ENCODE measurements at regions not wholly inside any gene's neighbourhood (a gene's known extent, or its start where the extent isn't known, plus 50 kb on each side); places are given as distances from the start of the nearest gene placed in this dataset.

DNA sequence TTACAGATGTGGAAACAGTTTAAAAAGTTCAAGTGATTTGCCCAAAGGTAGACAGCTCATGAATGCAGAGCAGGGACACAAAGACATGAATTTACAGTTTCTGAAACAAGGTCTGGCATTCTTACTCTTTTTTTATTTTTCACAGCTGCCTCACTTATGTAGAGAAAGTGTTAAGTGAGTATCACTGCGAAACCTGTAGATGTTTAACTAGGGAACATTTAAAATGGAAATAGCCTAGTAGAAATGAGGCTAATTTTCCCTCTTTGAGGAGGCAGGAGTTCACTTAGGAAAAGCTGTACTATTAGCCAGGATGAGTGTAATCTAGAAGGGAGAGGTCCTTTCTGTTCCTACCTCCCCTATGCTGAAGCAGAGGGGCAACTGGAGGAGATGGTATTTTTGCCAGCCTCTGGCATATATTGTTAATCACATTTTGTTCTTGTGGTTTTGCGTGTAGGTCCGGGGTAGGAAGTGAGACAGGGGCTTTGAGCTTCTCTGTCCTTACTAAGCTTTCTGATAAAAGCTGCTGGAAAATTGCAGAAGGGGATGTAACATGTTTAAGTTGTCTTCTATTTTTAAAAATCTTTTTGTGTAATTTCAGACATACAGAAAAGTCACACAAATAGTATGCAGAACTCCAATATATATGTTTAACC is 492.8 kb upstream of the NR3C2 start:
- Histone ChIP-seq H3K9me3 (peaks cover 0 to 8% (median 0%) of the 10 kb centered on the region in 3 donors), H3K27me3 (no peaks in the 10 kb centered on the region), H3K4me1 (no peaks in the 10 kb centered on the region), H3K27ac (no peak overlapping the region), H3K4me3 (no peak overlapping the region), H3K36me3 (no peaks in the 10 kb centered on the region)
- WGBS, 2 donors, result 45 to 58% methylated on average over 3 of the region's 3 CpGs
- no peak for DNase-seq
- no peak for TF ChIP-seq POLR2A (IDR thresholded peaks at IDR 0.05)
- TF ChIP-seq, protein P1, sequence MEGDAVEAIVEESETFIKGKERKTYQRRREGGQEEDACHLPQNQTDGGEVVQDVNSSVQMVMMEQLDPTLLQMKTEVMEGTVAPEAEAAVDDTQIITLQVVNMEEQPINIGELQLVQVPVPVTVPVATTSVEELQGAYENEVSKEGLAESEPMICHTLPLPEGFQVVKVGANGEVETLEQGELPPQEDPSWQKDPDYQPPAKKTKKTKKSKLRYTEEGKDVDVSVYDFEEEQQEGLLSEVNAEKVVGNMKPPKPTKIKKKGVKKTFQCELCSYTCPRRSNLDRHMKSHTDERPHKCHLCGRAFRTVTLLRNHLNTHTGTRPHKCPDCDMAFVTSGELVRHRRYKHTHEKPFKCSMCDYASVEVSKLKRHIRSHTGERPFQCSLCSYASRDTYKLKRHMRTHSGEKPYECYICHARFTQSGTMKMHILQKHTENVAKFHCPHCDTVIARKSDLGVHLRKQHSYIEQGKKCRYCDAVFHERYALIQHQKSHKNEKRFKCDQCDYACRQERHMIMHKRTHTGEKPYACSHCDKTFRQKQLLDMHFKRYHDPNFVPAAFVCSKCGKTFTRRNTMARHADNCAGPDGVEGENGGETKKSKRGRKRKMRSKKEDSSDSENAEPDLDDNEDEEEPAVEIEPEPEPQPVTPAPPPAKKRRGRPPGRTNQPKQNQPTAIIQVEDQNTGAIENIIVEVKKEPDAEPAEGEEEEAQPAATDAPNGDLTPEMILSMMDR (IDR thresholded peaks at IDR 0.05), result no peak
- intact Hi-C loops (cut with DNase I), result no loop called here

DNA sequence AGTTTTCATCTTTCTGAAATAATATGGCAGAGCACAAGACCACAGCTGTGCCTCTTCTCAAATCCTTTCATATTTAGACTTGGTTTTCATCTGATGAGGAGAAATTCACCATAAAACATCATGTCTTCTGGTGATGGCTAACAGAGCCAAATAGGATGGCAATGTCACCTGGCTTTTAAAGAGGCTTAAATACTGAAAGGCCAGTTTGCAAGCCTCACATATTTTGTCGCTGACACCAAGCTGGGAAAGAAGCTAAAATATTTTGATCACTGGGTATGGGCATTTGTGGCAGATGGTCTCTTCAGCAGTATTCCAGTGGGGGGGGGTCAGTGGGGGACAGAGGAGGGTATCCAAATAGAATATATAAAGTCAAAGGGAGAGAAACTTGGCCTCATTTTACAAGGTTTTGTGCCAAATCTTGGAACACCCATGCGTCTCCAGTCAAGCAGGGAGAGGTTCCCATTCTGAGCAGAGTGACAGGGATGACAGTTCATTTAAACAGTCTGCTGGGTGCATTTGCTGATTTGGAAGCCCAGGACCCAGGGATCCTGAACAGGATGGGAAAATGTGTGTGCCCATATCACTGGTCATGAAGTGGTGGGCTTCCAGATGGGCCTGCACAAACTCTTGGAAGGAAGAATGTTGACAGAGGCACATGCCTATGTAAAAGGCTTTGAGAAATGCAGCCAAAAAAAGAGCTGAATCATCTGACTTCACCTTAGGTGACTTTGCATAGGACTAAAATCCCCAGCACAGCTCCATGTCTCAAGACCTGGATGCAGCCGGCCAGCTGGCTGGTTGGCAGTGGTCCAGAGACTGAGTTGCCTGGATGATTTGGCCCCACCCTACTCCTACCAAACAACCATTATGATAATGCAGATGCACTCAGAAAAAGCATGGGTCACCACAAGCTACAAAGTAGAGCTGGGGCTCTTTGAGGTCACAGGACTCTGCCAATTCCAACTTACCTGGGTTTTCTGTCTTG is 484.4 kb upstream of the NR3C2 start:
- peaks cover 0 to 12% (median 0%) of the 10 kb centered on the region in 3 donors for H3K4me1 ChIP-seq
- no peak overlapping the region for H3K4me3 ChIP-seq
- WGBS, 2 donors, result 48 to 53% methylated on average over 3 of the region's 3 CpGs
- H3K9me3 ChIP-seq, result peaks cover 0 to 8% (median 0%) of the 10 kb centered on the region in 3 donors
- no peaks in the 10 kb centered on the region for H3K36me3 ChIP-seq
- no peak overlapping the region for H3K27ac ChIP-seq
- TF ChIP-seq, protein P1 (IDR thresholded peaks at IDR 0.05), result no peak
- intact Hi-C loops (cut with DNase I), result no loop called here
- H3K27me3 ChIP-seq, result no peaks in the 10 kb centered on the region
- DNase-seq, result no peak

DNA sequence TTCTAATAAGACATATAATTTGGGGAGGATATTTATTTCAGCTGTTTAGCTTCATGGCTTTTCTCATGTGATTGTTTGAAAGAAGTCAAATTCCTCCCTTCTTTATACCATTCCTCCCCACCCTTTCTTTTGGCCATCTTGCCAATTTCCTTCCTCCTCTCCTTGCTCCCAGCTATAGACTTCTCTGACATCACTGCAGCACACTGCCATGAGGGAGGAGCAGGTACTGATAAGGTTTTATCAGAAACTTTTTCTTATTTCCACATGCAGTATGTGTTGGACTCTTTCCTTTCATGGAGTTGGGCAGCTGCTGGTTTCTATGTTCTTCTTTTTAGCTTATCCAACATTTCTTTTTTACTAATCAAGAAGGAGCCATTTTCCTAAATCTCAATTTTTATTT is 481.7 kb upstream of the NR3C2 start:
- Histone ChIP-seq H3K9me3 (no peaks in the 10 kb centered on the region), H3K36me3 (no peaks in the 10 kb centered on the region), H3K27ac (no peak overlapping the region), H3K4me3 (no peak overlapping the region), H3K27me3 (no peaks in the 10 kb centered on the region), H3K4me1 (peaks cover 0 to 12% (median 0%) of the 10 kb centered on the region in 3 donors)
- intact Hi-C loops (cut with DNase I), result no loop called here
- no peak for TF ChIP-seq POLR2A (IDR thresholded peaks at IDR 0.05)
- TF ChIP-seq, protein P1 (IDR thresholded peaks at IDR 0.05), result no peak
- no peak for DNase-seq

DNA sequence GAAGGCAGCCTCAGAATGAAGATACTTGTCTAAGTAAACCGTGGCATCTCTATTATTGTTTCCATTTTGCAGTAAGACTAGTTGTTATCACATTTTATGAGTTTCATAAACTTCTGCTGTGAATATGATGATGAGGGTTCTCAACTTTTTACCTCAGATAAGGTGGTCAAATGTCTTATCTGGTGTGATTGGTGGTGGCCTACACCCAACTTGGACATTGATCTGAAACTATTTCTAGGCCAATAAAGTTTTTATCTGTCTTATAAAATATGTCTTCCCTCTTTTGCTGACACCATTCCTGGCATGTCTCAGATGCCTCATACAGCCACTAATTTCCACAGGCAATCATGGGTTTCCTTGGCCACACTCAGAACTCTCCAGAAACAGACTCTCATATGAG is 480.3 kb upstream of the NR3C2 start:
- no peaks in the 10 kb centered on the region for H3K27me3 ChIP-seq
- no peak for DNase-seq
- H3K27ac ChIP-seq, result no peak overlapping the region
- 68 to 81% methylated on average over 1 of the region's 1 CpG for WGBS, 2 donors
- H3K9me3 ChIP-seq, result no peaks in the 10 kb centered on the region
- peaks cover 0 to 12% (median 0%) of the 10 kb centered on the region in 3 donors for H3K4me1 ChIP-seq
- H3K4me3 ChIP-seq, result no peak overlapping the region
- intact Hi-C loops (cut with DNase I), result no loop called here
- no peak for TF ChIP-seq POLR2A (IDR thresholded peaks at IDR 0.05)
- TF ChIP-seq, protein P1 (IDR thresholded peaks at IDR 0.05), result no peak
- H3K36me3 ChIP-seq, result no peaks in the 10 kb centered on the region

DNA sequence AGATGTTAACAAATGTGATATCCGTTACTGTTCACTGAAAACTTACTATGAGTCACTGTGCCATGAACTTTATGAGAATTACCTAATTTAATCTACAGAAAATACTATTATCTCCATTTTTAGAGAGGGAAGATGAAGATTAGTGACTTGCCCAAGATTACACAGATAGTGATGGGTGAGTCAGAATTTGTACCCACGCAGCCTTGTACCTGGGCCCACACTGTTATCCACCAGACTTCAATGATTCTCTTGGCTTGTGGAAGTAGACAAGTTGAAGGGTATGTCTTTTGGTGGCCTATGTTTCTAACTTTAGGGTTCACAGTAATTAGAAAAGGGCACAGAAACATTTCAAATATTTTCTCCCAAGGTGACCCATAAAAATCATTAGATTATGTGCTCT is 472.5 kb upstream of the NR3C2 start:
- intact Hi-C loops (cut with DNase I), result no loop called here
- DNase-seq, result no peak
- TF ChIP-seq, protein P1 (IDR thresholded peaks at IDR 0.05), result no peak
- no peak for TF ChIP-seq POLR2A (IDR thresholded peaks at IDR 0.05)
- H3K27ac ChIP-seq, result no peak overlapping the region
- no peaks in the 10 kb centered on the region for H3K9me3 ChIP-seq
- no peaks in the 10 kb centered on the region for H3K4me1 ChIP-seq
- WGBS, 2 donors, result 73 to 83% methylated on average over 2 of the region's 2 CpGs
- no peaks in the 10 kb centered on the region for H3K27me3 ChIP-seq
- no peak overlapping the region for H3K4me3 ChIP-seq
- H3K36me3 ChIP-seq, result no peaks in the 10 kb centered on the region

Measured in esophagus squamous epithelium (tissue), 5 donors.